Peyer's patch (tissue), 4 donors: ENCODE measurements at regions not wholly inside any gene's neighbourhood (a gene's known extent, or its start where the extent isn't known, plus 50 kb on each side); places are given as distances from the start of the nearest gene placed in this dataset.

Experiments used
- DNase-seq, 3 donors: peaks; one replicate each; pipeline ENCODE4 v3.0.0-alpha.2; 2017 to 2019
- H3K27ac ChIP-seq, 4 donors: fragments of 200-600 bp; sonication (generic); one replicate each; pipeline ENCODE4 v1.5.1; 2016 to 2019
- H3K27me3 ChIP-seq, 2 donors: fragments of 200-600 bp; sonication (generic); one replicate each; pipeline ENCODE4 v1.5.1; 2019
- H3K36me3 ChIP-seq, 3 donors: fragments of 200-600 bp; sonication (generic); one replicate each; pipeline ENCODE4 v1.5.1; 2016 to 2019
- H3K4me1 ChIP-seq, 4 donors: fragments of 200-600 bp; sonication (generic); one replicate each; pipeline ENCODE4 v1.5.1; 2016 to 2019
- H3K4me3 ChIP-seq, 4 donors: fragments of 200-600 bp; sonication (generic); 1 replicate in 3 of 4; 2 replicates in 1 of 4; pipeline ENCODE4 v1.5.1; 2016 to 2019; ENCODE audit warnings: mild to moderate bottlenecking in 1 of 4
- H3K9me3 ChIP-seq, 4 donors: fragments of 200-600 bp; sonication (generic); one replicate each; pipeline ENCODE4 v1.5.1; 2016 to 2019; ENCODE audit warnings: mild to moderate bottlenecking in 1 of 4
- POLR2A ChIP-seq, 2 donors: fragments of 450-650 bp; IDR thresholded peaks; one replicate each; pipeline ENCODE4 v1.5.1; 2017; ENCODE audit warnings: antibody characterized with exemption in 2 of 2, mild to moderate bottlenecking in 2 of 2, moderate library complexity in 2 of 2
- TF ChIP-seq, protein P1 (sequence below), 6 experiments: fragments of 450-650 bp in 4 of 6; fragments of 200-600 bp in 2 of 6; sonication (generic) in 1 of 6; IDR thresholded peaks; one replicate each; pipeline ENCODE4 v1.5.1; 2017 to 2019; ENCODE audit warnings: antibody characterized with exemption in 6 of 6, mild to moderate bottlenecking in 3 of 6, moderate library complexity in 1 of 6

DNA sequence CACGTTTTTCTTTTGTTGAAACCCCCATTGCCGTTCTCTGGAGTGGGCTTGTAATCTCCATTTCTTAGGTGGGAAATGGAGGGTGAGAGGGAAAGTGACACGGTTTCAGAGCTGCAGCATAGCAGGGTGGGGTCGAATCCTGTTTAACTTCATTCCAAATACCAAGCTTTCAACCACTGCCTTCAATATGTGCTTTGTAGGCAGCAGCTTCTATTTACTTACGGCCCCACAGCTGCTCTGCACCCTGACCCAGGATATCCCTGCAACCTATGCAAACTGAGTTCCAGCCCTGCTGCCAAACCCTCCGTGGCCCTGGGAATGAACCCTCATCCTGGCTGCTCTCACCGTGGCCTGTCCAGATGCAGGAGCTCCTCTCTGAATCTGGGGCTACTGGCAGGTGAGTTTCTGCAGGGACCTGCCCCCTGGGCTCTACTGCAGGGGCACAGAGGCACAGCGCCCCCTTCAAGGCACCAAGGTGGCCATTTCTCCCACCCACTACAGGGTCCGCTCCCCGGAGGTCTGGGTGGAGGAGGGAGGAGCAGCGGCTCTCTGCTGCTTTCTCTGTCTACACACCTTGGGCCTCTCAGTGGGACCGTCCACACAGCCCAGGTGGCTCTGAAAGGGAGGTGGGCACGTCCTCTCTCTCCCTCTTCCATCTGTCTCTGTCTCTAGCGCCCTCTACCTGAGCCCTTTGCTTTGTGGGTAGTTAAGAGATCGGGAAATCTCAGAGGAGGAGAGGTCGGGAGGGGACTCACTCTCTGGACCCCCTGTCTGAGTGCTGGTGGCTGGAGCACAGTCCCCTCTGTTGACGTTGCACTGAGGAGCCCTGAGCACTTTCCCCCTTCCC, 279.1 kb downstream of the BRD1 start:
- no peak overlapping the region for H3K4me3 ChIP-seq
- H3K27ac ChIP-seq: no peak overlapping the region
- H3K27me3 ChIP-seq: no peaks in the 10 kb centered on the region
- no peaks in the 10 kb centered on the region for H3K36me3 ChIP-seq
- H3K9me3 ChIP-seq: peaks cover 0 to 9% (median 0%) of the 10 kb centered on the region in 4 donors
- no peaks in the 10 kb centered on the region for H3K4me1 ChIP-seq
- peak in 2 of 3 donors; percentile 19 to 32 for DNase-seq
- TF ChIP-seq, protein P1, sequence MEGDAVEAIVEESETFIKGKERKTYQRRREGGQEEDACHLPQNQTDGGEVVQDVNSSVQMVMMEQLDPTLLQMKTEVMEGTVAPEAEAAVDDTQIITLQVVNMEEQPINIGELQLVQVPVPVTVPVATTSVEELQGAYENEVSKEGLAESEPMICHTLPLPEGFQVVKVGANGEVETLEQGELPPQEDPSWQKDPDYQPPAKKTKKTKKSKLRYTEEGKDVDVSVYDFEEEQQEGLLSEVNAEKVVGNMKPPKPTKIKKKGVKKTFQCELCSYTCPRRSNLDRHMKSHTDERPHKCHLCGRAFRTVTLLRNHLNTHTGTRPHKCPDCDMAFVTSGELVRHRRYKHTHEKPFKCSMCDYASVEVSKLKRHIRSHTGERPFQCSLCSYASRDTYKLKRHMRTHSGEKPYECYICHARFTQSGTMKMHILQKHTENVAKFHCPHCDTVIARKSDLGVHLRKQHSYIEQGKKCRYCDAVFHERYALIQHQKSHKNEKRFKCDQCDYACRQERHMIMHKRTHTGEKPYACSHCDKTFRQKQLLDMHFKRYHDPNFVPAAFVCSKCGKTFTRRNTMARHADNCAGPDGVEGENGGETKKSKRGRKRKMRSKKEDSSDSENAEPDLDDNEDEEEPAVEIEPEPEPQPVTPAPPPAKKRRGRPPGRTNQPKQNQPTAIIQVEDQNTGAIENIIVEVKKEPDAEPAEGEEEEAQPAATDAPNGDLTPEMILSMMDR (IDR thresholded peaks at IDR 0.05): no peak
- no peak for TF ChIP-seq POLR2A (IDR thresholded peaks at IDR 0.05)

DNA sequence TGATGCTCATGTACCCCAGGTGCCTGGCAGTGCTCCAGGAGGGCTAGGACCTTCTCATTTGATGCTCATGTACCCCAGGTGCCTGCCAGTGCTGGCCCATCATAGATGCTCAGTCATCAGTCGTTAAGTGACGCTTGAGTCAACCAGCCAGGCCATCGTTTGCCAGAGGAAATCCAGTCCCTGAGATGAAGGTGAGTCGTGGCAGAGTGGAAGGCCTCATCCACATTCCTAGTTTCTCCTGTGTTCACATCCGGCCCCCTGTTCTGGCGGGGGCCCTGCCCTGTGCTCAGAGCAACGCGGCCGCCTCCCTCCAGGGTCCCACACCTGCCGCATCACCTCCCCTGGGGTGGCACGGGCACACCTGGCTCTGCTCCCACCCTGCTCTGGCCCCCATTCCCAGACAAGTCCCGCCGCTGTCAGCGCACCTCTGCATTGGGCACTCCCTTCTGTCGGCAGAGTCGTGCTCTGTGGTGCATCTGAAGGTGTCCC, 279.9 kb downstream of the BRD1 start:
- no peaks in the 10 kb centered on the region for H3K36me3 ChIP-seq
- peaks cover 0 to 9% (median 0%) of the 10 kb centered on the region in 4 donors for H3K9me3 ChIP-seq
- peak in 2 of 3 donors; percentile 23 to 34 for DNase-seq
- H3K27me3 ChIP-seq: no peaks in the 10 kb centered on the region
- H3K27ac ChIP-seq: no peak overlapping the region
- H3K4me3 ChIP-seq: no peak overlapping the region
- no peaks in the 10 kb centered on the region for H3K4me1 ChIP-seq
- no peak for TF ChIP-seq POLR2A (IDR thresholded peaks at IDR 0.05)
- TF ChIP-seq, protein P1 (IDR thresholded peaks at IDR 0.05): no peak

DNA sequence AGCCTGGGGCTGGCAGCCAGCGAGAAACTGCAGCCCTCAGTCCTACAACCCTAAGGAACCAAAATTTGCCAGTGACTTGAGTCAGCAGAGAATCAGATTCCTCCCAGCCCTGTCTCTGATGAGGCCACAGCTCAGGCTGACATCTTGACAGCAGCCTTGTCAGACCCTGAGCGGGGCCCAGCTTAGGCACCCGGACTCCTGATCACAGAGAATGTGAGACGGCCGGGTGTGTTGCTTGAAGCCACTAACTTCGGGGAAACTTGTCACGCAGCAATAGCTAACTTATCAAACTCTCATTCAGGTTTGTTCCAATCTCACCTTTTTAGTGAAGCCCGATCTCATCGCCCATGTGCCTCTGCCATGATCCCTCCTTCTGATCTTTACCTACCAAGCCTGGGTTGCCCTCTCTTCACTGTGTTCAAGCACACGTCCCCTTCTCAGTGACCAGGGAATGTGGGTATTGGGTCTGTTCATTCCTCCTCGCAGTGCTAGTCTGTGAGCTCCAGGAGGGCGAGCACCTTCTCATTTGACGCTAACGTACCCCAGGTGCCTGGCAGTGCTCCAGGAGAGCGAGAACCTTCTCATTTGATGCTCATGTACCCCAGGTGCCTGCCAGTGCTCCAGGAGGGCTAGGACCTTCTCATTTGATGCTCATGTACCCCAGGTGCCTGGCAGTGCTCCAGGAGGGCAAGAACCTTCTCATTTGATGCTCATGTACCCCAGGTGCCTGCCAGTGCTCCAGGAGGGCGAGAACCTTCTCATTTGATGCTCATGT, 280.7 kb downstream of the BRD1 start:
- Histone ChIP-seq H3K4me1 (no peaks in the 10 kb centered on the region), H3K27ac (no peak overlapping the region), H3K4me3 (no peak overlapping the region), H3K36me3 (no peaks in the 10 kb centered on the region), H3K27me3 (no peaks in the 10 kb centered on the region), H3K9me3 (peaks cover 0 to 9% (median 0%) of the 10 kb centered on the region in 4 donors)
- peak in 2 of 3 donors; percentile 18 to 27 for DNase-seq
- TF ChIP-seq, protein P1 (IDR thresholded peaks at IDR 0.05): no peak
- no peak for TF ChIP-seq POLR2A (IDR thresholded peaks at IDR 0.05)

DNA sequence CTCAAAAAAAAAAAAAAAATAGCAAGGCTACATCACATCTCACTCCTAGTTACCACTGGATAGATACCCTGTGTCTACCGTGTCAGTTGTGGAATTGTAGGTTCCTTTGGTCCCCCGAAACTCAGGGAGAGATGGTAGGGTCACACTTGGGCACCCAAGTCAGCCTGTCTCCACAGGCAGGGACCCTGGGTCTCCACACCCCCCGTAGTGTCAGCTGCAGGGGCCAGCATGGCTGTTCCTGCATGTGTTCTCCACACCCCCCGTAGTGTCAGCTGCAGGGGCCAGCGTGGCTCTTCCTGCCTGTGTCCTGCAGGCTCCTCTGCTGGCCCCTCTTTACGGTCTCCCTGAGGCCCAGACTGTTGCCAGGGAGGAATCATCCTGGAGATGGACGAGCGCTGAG, 282.1 kb downstream of the BRD1 start:
- Histone ChIP-seq H3K36me3 (no peaks in the 10 kb centered on the region), H3K9me3 (no peaks in the 10 kb centered on the region), H3K27me3 (no peaks in the 10 kb centered on the region), H3K4me1 (no peaks in the 10 kb centered on the region), H3K4me3 (no peak overlapping the region), H3K27ac (no peak overlapping the region)
- peak in 1 of 3 donors; percentile 24 for DNase-seq
- TF ChIP-seq, protein P1 (IDR thresholded peaks at IDR 0.05): no peak
- no peak for TF ChIP-seq POLR2A (IDR thresholded peaks at IDR 0.05)

DNA sequence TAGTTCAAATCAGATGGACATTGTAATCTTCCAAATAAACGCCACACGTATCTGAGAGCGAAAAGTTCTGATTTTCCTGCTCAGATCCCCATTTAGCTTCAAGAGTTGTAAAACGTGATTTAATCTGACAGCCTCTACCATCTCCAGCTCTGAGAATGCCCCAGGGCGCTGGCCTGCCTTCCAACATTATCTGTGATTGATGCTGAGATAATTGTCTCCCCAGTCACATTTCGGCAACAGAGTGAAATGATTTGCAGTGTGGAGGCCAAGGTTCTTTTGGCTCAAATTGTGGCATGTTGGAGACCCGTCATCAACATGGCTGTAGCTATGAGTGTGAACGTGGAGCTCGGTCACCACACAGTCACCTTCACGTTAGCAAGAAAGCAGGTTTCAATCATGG, 283.4 kb downstream of the BRD1 start:
- H3K27ac ChIP-seq: no peak overlapping the region
- H3K27me3 ChIP-seq: no peaks in the 10 kb centered on the region
- H3K36me3 ChIP-seq: no peaks in the 10 kb centered on the region
- no peaks in the 10 kb centered on the region for H3K4me1 ChIP-seq
- TF ChIP-seq POLR2A (IDR thresholded peaks at IDR 0.05): no peak
- TF ChIP-seq, protein P1 (IDR thresholded peaks at IDR 0.05): no peak
- no peaks in the 10 kb centered on the region for H3K9me3 ChIP-seq
- no peak overlapping the region for H3K4me3 ChIP-seq
- DNase-seq: no peak
